ENCODE measurements at regions not wholly inside any gene's neighbourhood (a gene's known extent, or its start where the extent isn't known, plus 50 kb on each side); places are given as distances from the start of the nearest gene placed in this dataset.
"Not testable (repeated sequence)": the region's sequence is repeated elsewhere in the genome, so short reads cannot be mapped to it uniquely, and the experiment has no call there.

- no peak for DNase-seq (ENCODE audit: low read depth, low spot score)
- H3K9me3 ChIP-seq (ENCODE audit: control insufficient read depth, insufficient read depth, low read length), result no peaks in the 10 kb centered on the region
- no peak overlapping the region for H3K4me3 ChIP-seq (ENCODE audit: low read length)
- H3K36me3 ChIP-seq (ENCODE audit: control insufficient read depth, insufficient read depth, low read length), result no peaks in the 10 kb centered on the region
- H3K27me3 ChIP-seq (ENCODE audit: control insufficient read depth, insufficient read depth, low read length), result no peaks in the 10 kb centered on the region
- H3K4me1 ChIP-seq (ENCODE audit: control insufficient read depth, insufficient read depth, low read length), result peaks cover 2% of the 10 kb centered on the region
- H3K27ac ChIP-seq (ENCODE audit: low read length), result no peak overlapping the region
- whole genome bisulfite sequencing (ENCODE audit: insufficient coverage, insufficient read length), result no CpG with 5 or more reads among the region's 2 CpGs
These were observed 228.8 kb upstream of the TMEM229A start for GRCh38 chr7:124261710-124262109.

- Histone ChIP-seq H3K4me3 (ENCODE audit: low read length) (no peak overlapping the region), H3K27ac (ENCODE audit: low read length) (no peak overlapping the region), H3K4me1 (ENCODE audit: control insufficient read depth, insufficient read depth, low read length) (peaks cover 2% of the 10 kb centered on the region), H3K36me3 (ENCODE audit: control insufficient read depth, insufficient read depth, low read length) (no peaks in the 10 kb centered on the region), H3K27me3 (ENCODE audit: control insufficient read depth, insufficient read depth, low read length) (no peaks in the 10 kb centered on the region), H3K9me3 (ENCODE audit: control insufficient read depth, insufficient read depth, low read length) (no peaks in the 10 kb centered on the region)
- WGBS (ENCODE audit: insufficient coverage, insufficient read length), result 100% methylated on average over 1 of the region's 5 CpGs
- DNase-seq (ENCODE audit: low read depth, low spot score), result no peak
These were observed 224.9 kb upstream of the TMEM229A start for GRCh38 chr7:124257638-124258308.

- H3K27ac ChIP-seq (ENCODE audit: low read length), result no peak overlapping the region
- H3K4me1 ChIP-seq (ENCODE audit: control insufficient read depth, insufficient read depth, low read length), result no peaks in the 10 kb centered on the region
- H3K36me3 ChIP-seq (ENCODE audit: control insufficient read depth, insufficient read depth, low read length), result no peaks in the 10 kb centered on the region
- no CpG with 5 or more reads among the region's 4 CpGs for WGBS (ENCODE audit: insufficient coverage, insufficient read length)
- no peaks in the 10 kb centered on the region for H3K9me3 ChIP-seq (ENCODE audit: control insufficient read depth, insufficient read depth, low read length)
- no peak for DNase-seq (ENCODE audit: low read depth, low spot score)
- H3K27me3 ChIP-seq (ENCODE audit: control insufficient read depth, insufficient read depth, low read length), result no peaks in the 10 kb centered on the region
- no peak overlapping the region for H3K4me3 ChIP-seq (ENCODE audit: low read length)
These were observed 222.3 kb upstream of the TMEM229A start for GRCh38 chr7:124255041-124255655.

- H3K4me1 ChIP-seq (ENCODE audit: control insufficient read depth, insufficient read depth, low read length), result no peaks in the 10 kb centered on the region
- H3K27me3 ChIP-seq (ENCODE audit: control insufficient read depth, insufficient read depth, low read length), result no peaks in the 10 kb centered on the region
- no peaks in the 10 kb centered on the region for H3K36me3 ChIP-seq (ENCODE audit: control insufficient read depth, insufficient read depth, low read length)
- no peak overlapping the region for H3K27ac ChIP-seq (ENCODE audit: low read length)
- H3K9me3 ChIP-seq (ENCODE audit: control insufficient read depth, insufficient read depth, low read length), result no peaks in the 10 kb centered on the region
- no peak overlapping the region for H3K4me3 ChIP-seq (ENCODE audit: low read length)
- DNase-seq (ENCODE audit: low read depth, low spot score), result no peak
These were observed 221.5 kb upstream of the TMEM229A start for GRCh38 chr7:124254396-124254795.

GRCh38 chr7:124251636-124252035 lies 218.8 kb upstream of the TMEM229A start:
- Histone ChIP-seq H3K27ac (ENCODE audit: low read length) (no peak overlapping the region), H3K9me3 (ENCODE audit: control insufficient read depth, insufficient read depth, low read length) (no peaks in the 10 kb centered on the region), H3K4me1 (ENCODE audit: control insufficient read depth, insufficient read depth, low read length) (no peaks in the 10 kb centered on the region), H3K27me3 (ENCODE audit: control insufficient read depth, insufficient read depth, low read length) (no peaks in the 10 kb centered on the region), H3K4me3 (ENCODE audit: low read length) (no peak overlapping the region), H3K36me3 (ENCODE audit: control insufficient read depth, insufficient read depth, low read length) (no peaks in the 10 kb centered on the region)
- DNase-seq (ENCODE audit: low read depth, low spot score), result no peak

GRCh38 chr7:124250297-124251034 lies 217.6 kb upstream of the TMEM229A start:
- WGBS (ENCODE audit: insufficient coverage, insufficient read length), result no CpG with 5 or more reads among the region's 5 CpGs

GRCh38 chr7:124247691-124248090 lies 214.8 kb upstream of the TMEM229A start:
- WGBS (ENCODE audit: insufficient coverage, insufficient read length), result no CpG with 5 or more reads among the region's 2 CpGs

More at GRCh38 chr7:124250297-124251034, 217.6 kb upstream of the TMEM229A start:
- no peak for DNase-seq (ENCODE audit: low read depth, low spot score)
- Histone ChIP-seq H3K9me3 (ENCODE audit: control insufficient read depth, insufficient read depth, low read length) (no peaks in the 10 kb centered on the region), H3K4me3 (ENCODE audit: low read length) (no peak overlapping the region), H3K36me3 (ENCODE audit: control insufficient read depth, insufficient read depth, low read length) (no peaks in the 10 kb centered on the region), H3K4me1 (ENCODE audit: control insufficient read depth, insufficient read depth, low read length) (no peaks in the 10 kb centered on the region), H3K27me3 (ENCODE audit: control insufficient read depth, insufficient read depth, low read length) (no peaks in the 10 kb centered on the region), H3K27ac (ENCODE audit: low read length) (no peak overlapping the region)

GRCh38 chr7:124246262-124246863 lies 213.5 kb upstream of the TMEM229A start:
- Histone ChIP-seq H3K27ac (ENCODE audit: low read length) (no peak overlapping the region), H3K4me1 (ENCODE audit: control insufficient read depth, insufficient read depth, low read length) (no peaks in the 10 kb centered on the region), H3K9me3 (ENCODE audit: control insufficient read depth, insufficient read depth, low read length) (no peaks in the 10 kb centered on the region), H3K27me3 (ENCODE audit: control insufficient read depth, insufficient read depth, low read length) (no peaks in the 10 kb centered on the region), H3K4me3 (ENCODE audit: low read length) (no peak overlapping the region), H3K36me3 (ENCODE audit: control insufficient read depth, insufficient read depth, low read length) (no peaks in the 10 kb centered on the region)
- WGBS (ENCODE audit: insufficient coverage, insufficient read length), result no CpG with 5 or more reads among the region's 2 CpGs
- DNase-seq (ENCODE audit: low read depth, low spot score), result no peak

More at GRCh38 chr7:124247691-124248090, 214.8 kb upstream of the TMEM229A start:
- Histone ChIP-seq H3K4me3 (ENCODE audit: low read length) (no peak overlapping the region), H3K9me3 (ENCODE audit: control insufficient read depth, insufficient read depth, low read length) (no peaks in the 10 kb centered on the region), H3K36me3 (ENCODE audit: control insufficient read depth, insufficient read depth, low read length) (no peaks in the 10 kb centered on the region), H3K4me1 (ENCODE audit: control insufficient read depth, insufficient read depth, low read length) (no peaks in the 10 kb centered on the region), H3K27ac (ENCODE audit: low read length) (no peak overlapping the region), H3K27me3 (ENCODE audit: control insufficient read depth, insufficient read depth, low read length) (no peaks in the 10 kb centered on the region)
- no peak for DNase-seq (ENCODE audit: low read depth, low spot score)

- not testable (repeated sequence) for DNase-seq (ENCODE audit: low read depth, low spot score)
These were observed 211.6 kb upstream of the TMEM229A start for GRCh38 chr7:124244469-124244868.

GRCh38 chr7:124219681-124220080 lies 186.8 kb upstream of the TMEM229A start:
- H3K36me3 ChIP-seq (ENCODE audit: control insufficient read depth, insufficient read depth, low read length), result no peaks in the 10 kb centered on the region
- DNase-seq (ENCODE audit: low read depth, low spot score), result no peak
- no peak overlapping the region for H3K4me3 ChIP-seq (ENCODE audit: low read length)
- no peak overlapping the region for H3K27ac ChIP-seq (ENCODE audit: low read length)
- no CpG with 5 or more reads among the region's 3 CpGs for WGBS (ENCODE audit: insufficient coverage, insufficient read length)
- no peaks in the 10 kb centered on the region for H3K27me3 ChIP-seq (ENCODE audit: control insufficient read depth, insufficient read depth, low read length)
- H3K4me1 ChIP-seq (ENCODE audit: control insufficient read depth, insufficient read depth, low read length), result no peaks in the 10 kb centered on the region
- H3K9me3 ChIP-seq (ENCODE audit: control insufficient read depth, insufficient read depth, low read length), result 0 out of 2 replicates have a peak, but pooled peaks cover 2% of the 10 kb centered on the region

More at GRCh38 chr7:124244469-124244868, 211.6 kb upstream of the TMEM229A start:
- H3K27ac ChIP-seq (ENCODE audit: low read length); H3K9me3 ChIP-seq (ENCODE audit: control insufficient read depth, insufficient read depth, low read length); H3K36me3 ChIP-seq (ENCODE audit: control insufficient read depth, insufficient read depth, low read length); H3K4me1 ChIP-seq (ENCODE audit: control insufficient read depth, insufficient read depth, low read length); H3K4me3 ChIP-seq (ENCODE audit: low read length); H3K27me3 ChIP-seq (ENCODE audit: control insufficient read depth, insufficient read depth, low read length): not testable (repeated sequence)
